Fibroblast of pulmonary artery (primary cell): ENCODE measurements at regions not wholly inside any gene's neighbourhood (a gene's known extent, or its start where the extent isn't known, plus 50 kb on each side); places are given as distances from the start of the nearest gene placed in this dataset.

Experiments
- DNase-seq: peaks from one replicate; pipeline ENCODE4 v3.0.0-alpha.2; 2010; ENCODE audit warnings: low read depth
- H3K4me3 ChIP-seq: replicated peaks from 2 replicates; pipeline ENCODE4 v1.5.1; 2011; ENCODE audit warnings: low read depth, mild to moderate bottlenecking, control low read depth, low read length, moderate library complexity
- CTCF ChIP-seq: IDR thresholded peaks from 2 replicates; pipeline ENCODE4 v1.5.1; 2011; ENCODE audit warnings: mild to moderate bottlenecking, control low read depth, low read length, inconsistent platforms; ENCODE audit errors: missing control alignments

- no peak overlapping the region for H3K4me3 ChIP-seq
- no peak for TF ChIP-seq CTCF
- DNase-seq: peak; percentile 12
Measured at GRCh38 chr18:30491815-30492551, 550.6 kb downstream of the DSC3 start.

- DNase-seq: no peak
- TF ChIP-seq CTCF: no peak
- no peak overlapping the region for H3K4me3 ChIP-seq
Measured at GRCh38 chr18:30489890-30490643, 552.5 kb downstream of the DSC3 start.

GRCh38 chr18:30487962-30488361 is 554.6 kb downstream of the DSC3 start:
- TF ChIP-seq CTCF: no peak
- no peak overlapping the region for H3K4me3 ChIP-seq
- DNase-seq: no peak

GRCh38 chr18:30486856-30487255 is 555.7 kb downstream of the DSC3 start:
- no peak overlapping the region for H3K4me3 ChIP-seq
- no peak for TF ChIP-seq CTCF
- DNase-seq: peak; percentile 18

- no peak for TF ChIP-seq CTCF
- no peak for DNase-seq
- H3K4me3 ChIP-seq: no peak overlapping the region
Measured at GRCh38 chr18:30485078-30485477, 557.5 kb downstream of the DSC3 start.

GRCh38 chr18:30481871-30482270 is 560.7 kb downstream of the DSC3 start:
- no peak overlapping the region for H3K4me3 ChIP-seq
- no peak for DNase-seq
- no peak for TF ChIP-seq CTCF
